Spinal cord (tissue), 9 donors: ENCODE measurements at regions not wholly inside any gene's neighbourhood (a gene's known extent, or its start where the extent isn't known, plus 50 kb on each side); places are given as distances from the start of the nearest gene placed in this dataset.

ENCODE experiments used
- DNase-seq, 6 donors: peaks; one replicate each; pipeline versions ENCODE4 v3.0.0 to v3.0.0-alpha.2; 2013 to 2015; ENCODE audit warnings: low spot score in 6 of 6, low read depth in 4 of 6
- H3K27ac ChIP-seq: one replicate; pipeline ENCODE4 v1.5.1; 2013; ENCODE audit warnings: low read depth, low read length, control low read depth
- H3K27me3 ChIP-seq: one replicate; pipeline ENCODE4 v1.6.1; 2013; ENCODE audit warnings: low read length; ENCODE audit not compliant: control insufficient read depth, insufficient read depth
- H3K36me3 ChIP-seq: one replicate; pipeline ENCODE4 v1.6.1; 2013; ENCODE audit warnings: low read length; ENCODE audit not compliant: control insufficient read depth, insufficient read depth
- H3K4me1 ChIP-seq: one replicate; pipeline ENCODE4 v1.6.1; 2013; ENCODE audit warnings: low read length; ENCODE audit not compliant: control insufficient read depth, insufficient read depth
- H3K4me3 ChIP-seq: one replicate; pipeline ENCODE4 v1.5.1; 2013; ENCODE audit warnings: low read depth, low read length, control low read depth
- H3K9me3 ChIP-seq: one replicate; pipeline ENCODE4 v1.6.1; 2013; ENCODE audit warnings: low read length; ENCODE audit not compliant: control insufficient read depth, insufficient read depth
- WGBS: methylation state at CpG from one replicate; pipeline ENCODE4 v1.1.5; 2013; ENCODE audit warnings: missing lambda C conversion rate; ENCODE audit not compliant: insufficient coverage; 5-methylcytosine and 5-hydroxymethylcytosine counted together
- donor health status: healthy.

DNA sequence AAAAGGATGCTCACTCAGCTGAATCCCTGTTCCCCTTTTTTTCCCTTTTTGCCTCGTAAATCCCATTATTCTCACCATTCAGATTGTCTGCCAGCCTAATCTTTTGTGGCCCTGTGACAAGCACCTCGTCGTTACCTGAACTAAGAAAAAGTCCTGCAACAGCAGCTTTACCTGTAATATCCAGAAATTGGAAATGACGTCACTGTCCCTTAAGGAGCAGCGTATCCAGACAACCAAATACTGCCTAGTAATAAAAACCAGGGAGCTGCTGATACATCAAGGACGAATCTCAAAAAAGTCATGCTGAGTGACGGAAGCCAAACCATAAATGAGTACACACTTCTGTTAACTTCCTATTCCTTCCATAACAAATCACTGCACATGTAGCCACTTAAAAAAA is 694.9 kb downstream of the GALR1 start:
- no peak overlapping the region for H3K27ac ChIP-seq
- 72% methylated on average over 7 of the region's 7 CpGs for WGBS
- H3K27me3 ChIP-seq, result no peaks in the 10 kb centered on the region
- H3K4me1 ChIP-seq, result no peaks in the 10 kb centered on the region
- DNase-seq, result no peak
- no peak overlapping the region for H3K4me3 ChIP-seq
- H3K9me3 ChIP-seq, result no peaks in the 10 kb centered on the region
- H3K36me3 ChIP-seq, result no peaks in the 10 kb centered on the region

DNA sequence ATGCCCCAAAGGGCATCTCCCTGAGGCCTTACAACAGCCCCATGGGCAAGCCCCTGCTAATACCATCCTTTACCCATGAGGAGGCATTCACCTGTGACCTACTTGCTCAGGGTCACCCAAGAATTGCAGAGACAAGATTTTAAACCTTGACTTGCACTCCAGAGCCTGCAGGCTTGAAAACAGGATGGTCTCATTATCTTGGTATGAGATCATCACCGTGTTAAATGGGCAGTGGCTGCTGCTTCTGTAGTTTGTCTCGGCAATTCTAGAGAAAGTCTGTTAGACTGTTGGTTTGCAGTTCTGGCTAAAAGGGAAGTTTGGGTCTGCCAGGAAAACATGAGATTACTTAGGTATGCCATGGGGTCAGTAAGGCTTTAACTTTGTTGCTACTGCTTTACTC is 698.9 kb downstream of the GALR1 start:
- no peak overlapping the region for H3K4me3 ChIP-seq
- DNase-seq, result no peak
- peaks cover 1% of the 10 kb centered on the region for H3K9me3 ChIP-seq
- no peaks in the 10 kb centered on the region for H3K27me3 ChIP-seq
- no peaks in the 10 kb centered on the region for H3K4me1 ChIP-seq
- no peak overlapping the region for H3K27ac ChIP-seq
- WGBS, result 46% methylated on average over 2 of the region's 2 CpGs
- no peaks in the 10 kb centered on the region for H3K36me3 ChIP-seq

GRCh38 chr18:77949355-77949973 is 699.8 kb downstream of the GALR1 start:
- Histone ChIP-seq H3K27me3 (no peaks in the 10 kb centered on the region), H3K4me3 (no peak overlapping the region), H3K36me3 (no peaks in the 10 kb centered on the region), H3K9me3 (peaks cover 1% of the 10 kb centered on the region), H3K27ac (no peak overlapping the region), H3K4me1 (no peaks in the 10 kb centered on the region)
- no CpG with 5 or more reads among the region's 7 CpGs for WGBS
- peak in 1 of 6 donors; percentile 74 for DNase-seq

DNA sequence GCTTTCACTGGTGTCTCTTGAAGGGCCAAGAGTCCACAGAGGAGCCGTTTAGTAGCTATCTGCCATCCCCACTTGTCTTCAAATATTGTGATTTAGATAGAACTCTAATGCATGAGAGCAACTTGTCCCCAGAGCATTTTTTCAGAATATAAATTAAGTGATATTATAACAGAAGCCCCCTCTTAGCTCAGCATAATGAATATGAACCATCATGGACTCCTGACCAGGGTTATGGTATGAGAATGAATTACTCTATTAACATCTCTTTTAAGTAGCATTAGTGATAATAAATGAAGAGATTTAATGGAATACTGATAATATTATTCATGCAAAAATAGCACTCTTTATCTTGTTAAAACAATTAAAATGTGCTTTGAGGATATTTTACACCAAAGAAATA is 709.6 kb downstream of the GALR1 start:
- Histone ChIP-seq H3K27ac (no peak overlapping the region), H3K9me3 (no peaks in the 10 kb centered on the region), H3K4me1 (no peaks in the 10 kb centered on the region), H3K4me3 (no peak overlapping the region), H3K36me3 (no peaks in the 10 kb centered on the region), H3K27me3 (no peaks in the 10 kb centered on the region)
- DNase-seq, result peak in 1 of 6 donors; percentile 17
- no CpG with 5 or more reads among the region's 1 CpG for WGBS

DNA sequence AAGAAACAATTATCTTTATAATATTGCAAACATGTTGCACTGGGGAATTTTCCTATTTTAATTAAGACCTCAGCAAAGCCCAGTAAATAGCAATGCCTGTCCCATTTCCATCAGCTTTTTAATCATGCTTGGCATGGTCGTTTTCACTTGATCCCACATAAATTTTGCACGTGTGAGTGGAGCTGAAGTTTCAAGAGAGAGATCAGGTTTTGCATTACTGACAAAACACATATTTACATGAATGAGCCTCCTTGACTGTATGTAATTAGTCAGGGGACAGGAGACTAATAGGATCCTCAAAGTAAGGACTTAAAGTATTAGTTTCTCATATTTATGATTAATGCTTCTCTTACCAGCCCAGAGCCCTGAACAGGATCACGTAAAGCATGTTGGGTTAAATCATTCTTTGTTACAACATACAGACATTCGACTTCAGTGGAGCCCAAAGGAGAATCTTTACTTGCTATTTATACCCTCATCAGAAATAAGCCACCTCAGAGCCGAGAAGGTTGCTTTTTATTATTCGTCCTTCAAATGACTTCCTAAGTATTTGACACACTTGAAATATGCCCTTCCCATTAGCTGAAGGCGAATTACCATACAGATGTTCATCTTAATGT is 711.3 kb downstream of the GALR1 start:
- WGBS, result 68% methylated on average over 2 of the region's 7 CpGs
- no peak for DNase-seq
- no peak overlapping the region for H3K4me3 ChIP-seq
- H3K4me1 ChIP-seq, result no peaks in the 10 kb centered on the region
- H3K27me3 ChIP-seq, result no peaks in the 10 kb centered on the region
- H3K9me3 ChIP-seq, result no peaks in the 10 kb centered on the region
- no peaks in the 10 kb centered on the region for H3K36me3 ChIP-seq
- H3K27ac ChIP-seq, result no peak overlapping the region

DNA sequence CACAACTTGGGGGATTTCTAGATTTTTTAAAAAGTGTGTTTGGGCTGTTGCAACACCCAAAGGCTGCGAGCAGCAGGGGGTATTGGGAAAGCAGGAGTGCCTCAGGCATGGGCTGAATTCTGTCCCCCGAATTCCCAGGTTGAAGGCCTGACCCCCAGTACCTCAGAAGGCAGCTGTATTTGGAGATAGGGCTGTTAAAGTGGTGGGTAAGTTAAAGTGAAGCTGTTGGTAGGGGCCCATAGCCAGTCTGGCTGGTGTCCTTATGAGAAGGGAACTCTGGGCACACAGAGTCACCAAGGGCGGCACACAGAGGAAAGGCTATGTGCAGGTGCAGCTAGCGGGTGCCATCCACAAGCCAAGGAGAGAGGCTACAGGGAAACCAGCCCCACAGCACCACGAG is 717.4 kb downstream of the GALR1 start:
- Histone ChIP-seq H3K4me1 (no peaks in the 10 kb centered on the region), H3K9me3 (no peaks in the 10 kb centered on the region), H3K27me3 (peaks cover 2% of the 10 kb centered on the region), H3K27ac (no peak overlapping the region), H3K4me3 (no peak overlapping the region), H3K36me3 (no peaks in the 10 kb centered on the region)
- no peak for DNase-seq
- WGBS, result 92% methylated on average over 5 of the region's 5 CpGs

DNA sequence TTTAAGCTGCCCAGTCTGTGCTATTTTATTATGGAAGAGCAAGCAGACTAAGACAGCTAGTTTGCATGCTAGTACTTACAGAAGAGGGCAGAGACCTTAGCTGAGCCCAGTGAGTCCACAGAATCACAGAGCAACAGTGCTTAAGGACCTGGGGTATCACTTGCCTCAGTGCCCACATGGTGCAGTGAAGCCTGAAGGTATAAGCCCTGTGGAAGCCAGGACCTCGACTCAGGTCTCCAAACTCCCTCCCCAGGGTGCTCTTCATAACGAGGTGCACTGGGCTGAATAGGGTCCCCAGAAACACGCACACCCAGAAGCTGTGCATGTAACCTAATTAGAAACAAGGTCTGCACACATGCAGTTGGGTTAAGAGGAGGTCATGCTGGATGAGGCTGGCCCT is 718.1 kb downstream of the GALR1 start:
- no peak for DNase-seq

DNA sequence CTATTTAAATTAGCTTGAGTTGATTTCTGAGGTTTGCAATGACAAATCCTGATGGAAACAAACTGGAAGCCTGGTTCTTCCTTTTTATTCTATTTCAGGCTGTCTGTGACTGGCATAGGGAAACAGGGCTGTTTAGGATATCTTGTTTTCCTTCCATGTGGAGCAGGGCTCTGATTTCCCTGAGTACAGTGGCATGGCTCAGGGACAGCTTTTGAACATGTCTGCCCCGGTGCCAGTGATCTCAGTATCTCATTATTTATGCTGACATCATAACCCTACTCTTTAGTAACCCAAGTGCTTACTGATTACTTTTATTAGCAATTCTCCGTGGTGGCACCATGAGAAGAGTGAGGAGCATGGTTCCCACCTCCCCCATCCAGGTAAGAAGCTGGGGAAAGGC is 720.3 kb downstream of the GALR1 start:
- Histone ChIP-seq H3K27ac (no peak overlapping the region), H3K27me3 (peaks cover 2% of the 10 kb centered on the region), H3K4me3 (no peak overlapping the region), H3K9me3 (no peaks in the 10 kb centered on the region), H3K4me1 (no peaks in the 10 kb centered on the region), H3K36me3 (no peaks in the 10 kb centered on the region)
- peak in 1 of 6 donors; percentile 9 for DNase-seq
- 38% methylated on average over 1 of the region's 2 CpGs for WGBS

More for the DNA sequence above, 718.1 kb downstream of the GALR1 start:
- H3K4me3 ChIP-seq, result no peak overlapping the region
- H3K9me3 ChIP-seq, result no peaks in the 10 kb centered on the region
- H3K27ac ChIP-seq, result no peak overlapping the region
- H3K36me3 ChIP-seq, result no peaks in the 10 kb centered on the region
- H3K4me1 ChIP-seq, result no peaks in the 10 kb centered on the region
- H3K27me3 ChIP-seq, result peaks cover 2% of the 10 kb centered on the region
- WGBS, result 90% methylated on average over 3 of the region's 3 CpGs

DNA sequence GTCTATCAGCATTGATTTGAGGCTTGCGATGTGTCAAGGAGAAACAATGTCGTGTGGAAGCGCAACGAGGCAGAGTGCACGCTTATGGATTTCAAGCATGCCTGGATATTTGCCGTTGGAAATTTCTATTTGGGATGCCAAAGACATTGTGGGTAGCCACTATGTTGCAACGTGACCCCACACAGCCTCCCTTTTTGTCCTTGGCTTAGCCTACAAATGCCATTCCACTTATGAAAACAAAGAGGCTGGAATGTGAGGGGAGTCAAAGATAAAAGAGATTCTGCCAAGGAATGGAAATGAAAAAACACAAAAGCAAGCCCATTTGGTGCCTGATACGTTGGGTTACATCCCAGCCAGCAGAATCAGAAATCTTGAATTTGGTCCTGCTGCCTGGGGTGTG is 721.2 kb downstream of the GALR1 start:
- no peaks in the 10 kb centered on the region for H3K4me1 ChIP-seq
- no peak overlapping the region for H3K27ac ChIP-seq
- H3K9me3 ChIP-seq, result no peaks in the 10 kb centered on the region
- peak in 1 of 6 donors; percentile 2 for DNase-seq
- no peak overlapping the region for H3K4me3 ChIP-seq
- H3K27me3 ChIP-seq, result peaks cover 2% of the 10 kb centered on the region
- no peaks in the 10 kb centered on the region for H3K36me3 ChIP-seq
- WGBS, result 58% methylated on average over 2 of the region's 8 CpGs

- no peaks in the 10 kb centered on the region for H3K36me3 ChIP-seq
- H3K4me1 ChIP-seq, result no peaks in the 10 kb centered on the region
- H3K27me3 ChIP-seq, result peaks cover 2% of the 10 kb centered on the region
- WGBS, result 93% methylated on average over 8 of the region's 8 CpGs
- H3K27ac ChIP-seq, result no peak overlapping the region
- no peak overlapping the region for H3K4me3 ChIP-seq
- DNase-seq, result no peak
- no peaks in the 10 kb centered on the region for H3K9me3 ChIP-seq
These were observed 724.1 kb downstream of the GALR1 start for GRCh38 chr18:77973745-77974144.
